Pulmonary artery endothelial cell (primary cell): ENCODE measurements at regions not wholly inside any gene's neighbourhood (a gene's known extent, or its start where the extent isn't known, plus 50 kb on each side); places are given as distances from the start of the nearest gene placed in this dataset.

Source experiments
- DNase-seq: peaks from one replicate; pipeline ENCODE4 v3.0.0-alpha.2; 2011; ENCODE audit warnings: low read depth, low spot score

DNA sequence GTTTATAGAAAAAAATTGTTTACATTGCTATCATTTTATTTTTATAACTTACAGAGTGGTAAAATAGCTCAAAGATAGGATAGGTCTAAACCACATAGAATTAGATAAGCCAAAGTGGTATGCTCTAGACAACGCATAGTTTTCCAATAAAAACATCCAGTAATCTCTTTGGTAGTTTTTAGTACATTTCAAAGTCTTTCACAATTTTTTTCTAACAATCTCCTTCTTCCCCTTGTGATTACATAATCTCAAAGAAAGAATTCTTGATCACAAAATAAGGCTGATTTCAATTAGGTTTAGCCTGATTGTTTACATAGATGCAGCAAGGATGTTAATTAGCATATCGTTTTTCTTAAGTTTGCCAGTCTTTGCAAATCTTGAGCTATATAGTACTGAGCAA is 460.0 kb downstream of the FUT8 start:
- no peak for DNase-seq

GRCh38 chr14:65877166-65877565 is 464.6 kb downstream of the FUT8 start:
- no peak for DNase-seq

GRCh38 chr14:65877624-65878023 is 465.1 kb downstream of the FUT8 start:
- DNase-seq = no peak

DNA sequence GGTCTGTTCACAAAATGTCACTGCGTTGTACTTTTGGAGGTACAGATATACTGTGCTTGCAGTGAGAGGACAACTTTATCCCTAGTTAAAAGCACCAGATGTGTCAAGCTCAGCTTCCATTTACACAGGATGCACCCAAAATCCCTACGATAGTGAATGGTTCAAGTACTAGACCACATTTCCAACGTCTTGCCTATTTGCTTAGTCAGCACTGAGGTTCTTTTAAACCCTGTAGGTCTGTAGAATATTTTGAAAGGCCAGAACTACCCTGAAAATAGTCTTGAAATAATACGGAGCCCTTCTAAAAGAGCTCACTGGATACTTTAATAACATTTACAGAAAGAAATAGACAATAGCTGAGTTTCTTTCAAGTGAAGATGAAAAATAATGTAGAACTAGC is 466.1 kb downstream of the FUT8 start:
- no peak for DNase-seq

DNA sequence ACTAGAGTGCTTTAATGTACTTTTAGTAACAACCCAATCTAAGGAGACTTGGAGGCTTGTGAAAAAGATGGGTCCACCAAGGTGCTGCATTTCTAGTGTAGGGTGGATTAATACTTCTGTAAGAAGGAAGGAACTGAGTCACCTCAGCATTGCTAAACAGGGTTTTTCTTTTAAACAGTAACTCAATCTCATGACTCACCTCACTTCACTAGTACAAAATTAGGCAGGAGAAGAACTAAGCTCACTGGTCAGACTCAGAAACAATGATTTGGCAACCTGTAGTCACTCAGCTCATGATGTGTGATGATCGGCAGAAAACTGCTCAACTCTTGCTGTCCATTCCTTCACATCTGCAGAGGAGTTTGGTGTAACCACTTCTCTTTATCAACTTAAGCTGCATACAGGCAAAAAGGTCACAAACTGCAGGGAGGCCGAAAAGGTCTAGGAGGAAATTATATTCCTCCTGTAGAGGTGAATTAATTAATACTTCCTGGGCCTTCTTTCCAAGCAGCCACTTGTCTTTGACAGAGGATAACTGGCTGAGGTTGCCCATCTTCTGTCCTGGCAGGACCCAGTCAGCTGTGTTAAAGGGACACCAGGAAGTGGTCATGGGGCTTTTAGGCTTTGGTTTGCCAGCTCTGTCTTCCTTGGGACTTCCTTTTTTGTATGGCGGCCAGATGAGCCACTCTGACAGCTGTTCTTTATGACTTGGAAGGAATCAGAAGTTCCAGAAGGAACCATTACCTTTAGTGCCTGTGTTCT is 466.9 kb downstream of the FUT8 start:
- DNase-seq = no peak

- DNase-seq = no peak
Measured at GRCh38 chr14:65880507-65880906, 468.0 kb downstream of the FUT8 start.

GRCh38 chr14:65881642-65882041 is 469.1 kb downstream of the FUT8 start:
- no peak for DNase-seq

- DNase-seq = no peak
Measured at GRCh38 chr14:65888677-65889076, 476.1 kb downstream of the FUT8 start.

- DNase-seq = no peak
Measured at GRCh38 chr14:65892315-65892714, 479.8 kb downstream of the FUT8 start.

DNA sequence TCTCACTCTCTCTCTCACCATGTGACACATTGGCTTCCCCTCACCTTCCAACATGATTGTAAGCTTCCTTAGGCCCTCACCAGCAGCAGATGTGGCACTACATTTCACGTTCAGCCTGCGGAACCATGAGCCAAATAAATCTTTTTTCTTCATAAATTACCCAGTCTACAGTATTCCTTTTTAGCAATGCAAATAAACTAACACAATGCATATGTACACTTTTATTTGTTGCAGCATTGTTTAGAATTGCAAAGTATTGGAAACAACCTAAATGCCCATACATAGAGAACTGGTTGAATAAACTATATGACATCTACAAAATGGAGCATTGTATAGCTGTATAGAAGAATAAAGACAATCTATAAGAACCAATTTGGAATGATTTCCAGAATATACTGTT is 487.6 kb downstream of the FUT8 start:
- DNase-seq = no peak

DNA sequence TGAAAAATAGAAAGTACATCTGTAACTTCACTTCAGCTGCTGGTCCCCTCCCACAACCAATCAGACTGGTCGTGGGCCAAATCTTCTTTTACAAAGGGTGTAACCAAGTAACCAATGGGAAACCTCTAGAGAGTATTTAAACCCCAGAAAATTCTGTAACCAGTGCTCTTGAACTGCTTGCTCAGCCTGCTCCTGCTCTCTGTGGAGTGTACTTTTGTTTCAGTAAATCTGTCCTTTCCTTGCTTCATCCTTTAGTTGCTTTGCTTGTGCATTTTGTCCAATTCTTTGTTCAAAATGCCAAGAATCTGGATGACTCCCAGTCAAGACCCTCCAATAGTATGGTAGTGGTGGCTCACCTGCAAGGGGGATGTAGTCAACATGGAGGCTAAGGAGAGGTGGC is 489.1 kb downstream of the FUT8 start:
- DNase-seq = no peak

DNA sequence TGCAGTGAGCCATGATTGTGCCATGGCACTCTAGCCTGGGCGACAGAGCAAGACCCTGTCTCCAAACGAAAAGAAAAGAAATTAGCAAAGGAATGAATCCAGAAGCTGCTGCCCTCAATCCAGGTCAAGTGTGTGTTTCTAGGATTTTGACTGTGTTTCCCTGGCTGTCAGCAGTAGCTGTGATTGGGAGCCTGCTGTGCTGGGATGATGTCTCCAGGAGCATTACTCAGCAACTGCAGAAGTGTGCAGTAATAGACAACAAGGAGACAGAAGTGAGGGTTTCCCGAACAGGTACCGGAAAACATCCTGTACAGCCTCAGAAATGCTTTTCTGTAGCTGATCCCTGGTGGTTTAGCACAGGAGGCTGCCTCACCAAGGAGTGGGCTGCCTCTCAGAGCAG is 492.5 kb downstream of the FUT8 start:
- DNase-seq = no peak

DNA sequence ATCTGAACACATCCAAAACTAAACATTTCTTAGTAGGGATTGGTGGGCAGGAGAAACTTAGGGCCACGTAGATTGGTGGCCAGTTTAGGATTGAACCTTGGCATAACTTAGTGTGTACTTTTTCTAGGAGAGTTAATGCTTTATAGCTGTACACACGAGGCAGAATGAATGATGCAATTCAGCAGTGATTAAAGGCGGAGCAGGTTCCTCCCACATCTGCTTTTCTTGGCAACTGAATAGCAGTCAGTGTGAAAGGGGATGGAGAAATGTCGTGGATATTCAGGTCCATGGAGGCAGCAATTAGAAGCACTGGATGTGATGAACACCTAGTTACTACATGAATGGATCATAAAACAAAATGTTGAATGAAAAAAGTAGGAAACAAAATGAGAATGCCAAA is 493.8 kb downstream of the FUT8 start:
- DNase-seq = no peak

- no peak for DNase-seq
Measured at GRCh38 chr14:65906948-65907347, 494.4 kb downstream of the FUT8 start.

GRCh38 chr14:65910108-65910786 is 497.7 kb downstream of the FUT8 start:
- DNase-seq = no peak

DNA sequence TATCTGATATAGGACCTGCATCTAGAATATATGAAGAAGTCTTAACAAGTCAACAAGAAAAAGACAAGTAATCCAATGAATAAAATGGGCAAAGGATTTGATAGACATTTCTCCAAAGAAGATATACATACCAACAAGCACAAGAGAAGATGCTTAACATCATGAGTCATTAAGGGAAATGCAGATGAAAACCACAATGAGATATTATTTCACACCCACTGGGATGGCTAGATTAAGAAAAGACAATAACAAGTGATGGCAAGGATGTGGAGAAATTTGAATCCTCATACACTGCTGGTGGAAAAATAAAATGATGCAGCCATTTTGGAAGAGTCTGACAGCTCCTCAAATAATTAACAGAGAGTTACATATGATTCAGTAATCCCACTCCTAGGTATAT is 502.6 kb downstream of the FUT8 start:
- no peak for DNase-seq

DNA sequence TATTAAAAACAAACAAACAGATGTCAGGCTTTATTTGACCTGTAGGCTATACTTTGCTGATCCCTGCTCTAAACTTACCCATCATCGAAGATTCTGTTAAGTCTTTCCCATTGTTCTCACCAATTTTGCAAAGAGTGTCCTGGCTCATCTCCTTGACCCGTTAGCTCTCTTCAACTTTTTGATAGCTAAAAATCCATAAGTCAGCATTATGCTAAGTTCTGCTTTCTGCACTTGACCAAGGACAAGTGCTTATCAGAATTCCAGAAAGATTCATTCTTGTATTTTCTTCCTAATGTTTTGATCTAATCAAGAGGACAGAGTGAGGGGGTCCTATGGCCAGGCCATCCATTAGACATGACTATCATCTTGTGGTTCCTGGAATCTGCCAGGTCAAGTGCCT is 503.5 kb downstream of the FUT8 start:
- DNase-seq = no peak

DNA sequence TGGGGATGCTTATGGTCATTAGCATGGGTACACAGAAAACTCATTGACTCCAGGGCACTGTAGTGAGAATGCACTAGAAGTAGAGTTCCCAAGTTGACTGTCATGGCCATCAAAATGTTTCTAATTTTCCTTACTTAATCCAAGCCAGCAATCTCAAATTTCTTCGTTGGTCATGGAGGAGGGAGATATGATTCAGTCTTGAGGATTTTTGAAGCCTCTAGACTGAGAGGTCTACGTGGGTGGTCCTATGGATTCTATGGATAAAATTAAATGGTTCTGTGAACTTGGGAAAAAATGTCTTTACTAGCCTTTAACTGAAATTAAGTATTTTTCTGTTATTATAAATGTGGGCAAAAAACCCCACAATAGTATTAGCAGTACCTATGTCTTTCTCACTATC is 508.5 kb downstream of the FUT8 start:
- no peak for DNase-seq

DNA sequence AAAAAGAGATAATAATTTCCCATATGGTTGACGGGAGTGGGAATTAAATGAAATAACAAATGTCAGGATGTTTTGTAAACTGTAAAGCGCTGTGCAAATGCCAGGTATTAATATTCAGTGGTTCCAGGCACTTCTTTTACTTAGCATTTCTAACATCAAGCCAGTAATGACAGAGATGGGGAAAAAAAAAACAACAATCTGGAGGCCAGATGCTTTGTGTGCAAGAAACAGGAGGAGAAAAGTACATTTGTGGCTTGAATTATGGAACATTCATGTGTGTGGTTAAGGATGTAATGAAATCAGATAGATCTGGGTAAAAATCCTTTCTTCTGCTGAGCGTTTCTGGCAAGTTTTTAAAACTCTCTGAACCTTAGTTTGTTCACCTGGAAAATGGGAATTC is 509.6 kb downstream of the FUT8 start:
- DNase-seq = no peak

DNA sequence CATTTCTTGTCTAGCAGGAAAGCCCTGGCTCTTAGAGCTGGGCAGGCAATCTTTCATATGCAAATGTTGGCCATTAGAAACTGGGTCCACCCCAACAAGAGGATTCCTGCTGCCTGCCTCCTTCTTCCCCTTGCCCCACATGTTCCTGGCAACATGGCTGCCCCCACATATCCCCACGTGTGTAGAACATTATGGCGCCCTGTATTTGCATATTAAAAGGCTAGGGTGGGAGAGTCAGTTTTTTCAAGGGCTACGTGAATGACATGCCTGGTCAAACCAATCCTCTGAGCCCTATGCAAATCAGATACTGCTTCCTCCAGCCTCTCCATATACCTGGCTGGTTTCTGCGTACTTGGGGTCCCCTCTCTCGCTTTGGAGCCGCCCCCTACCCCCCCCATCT is 514.0 kb downstream of the FUT8 start:
- no peak for DNase-seq

DNA sequence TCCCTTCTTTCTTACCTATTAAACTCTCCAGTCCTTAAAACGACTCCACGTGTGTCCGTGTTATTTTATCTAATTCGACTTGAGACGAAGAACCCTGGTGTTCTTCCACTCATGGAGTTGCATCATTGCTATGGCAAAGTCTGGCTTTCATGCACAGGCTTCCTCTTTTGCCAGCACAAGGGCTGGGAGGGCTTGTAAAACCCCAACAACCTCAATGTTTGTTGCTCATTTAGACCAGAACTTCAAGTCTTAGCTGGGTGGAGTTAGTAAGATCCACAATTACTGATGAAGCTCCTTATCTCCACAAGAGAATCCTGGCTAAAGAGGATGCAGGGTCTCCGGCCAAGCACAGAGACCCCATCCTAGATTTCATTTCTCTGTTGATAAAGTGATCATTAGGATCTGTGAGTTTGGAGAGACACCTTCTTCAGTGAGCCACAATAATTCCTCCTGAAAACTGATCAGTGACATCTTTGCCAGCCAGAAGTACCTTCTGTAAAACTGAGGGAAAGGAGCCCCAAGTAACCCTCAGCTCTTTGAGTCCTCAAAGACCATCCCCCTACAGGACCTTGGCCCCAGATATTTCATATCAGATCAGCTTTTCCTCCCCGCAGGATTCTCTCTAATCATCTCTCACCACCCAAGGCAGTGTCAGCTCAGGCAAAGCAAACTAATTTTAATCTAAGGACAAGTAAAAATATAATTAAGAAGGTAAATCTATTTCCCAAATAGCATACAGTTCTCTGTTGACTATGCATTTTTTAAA is 514.6 kb downstream of the FUT8 start:
- no peak for DNase-seq

GRCh38 chr14:65927931-65928356 is 515.4 kb downstream of the FUT8 start:
- no peak for DNase-seq

GRCh38 chr14:65928995-65929394 is 516.5 kb downstream of the FUT8 start:
- no peak for DNase-seq
